ENCODE measurements at regions not wholly inside any gene's neighbourhood (a gene's known extent, or its start where the extent isn't known, plus 50 kb on each side); places are given as distances from the start of the nearest gene placed in this dataset.
A peak's percentile ranks its signal among the peaks of the same experiment; 100 is the strongest.
"Not testable (repeated sequence)": the region's sequence is repeated elsewhere in the genome, so short reads cannot be mapped to it uniquely, and the experiment has no call there.

DNA sequence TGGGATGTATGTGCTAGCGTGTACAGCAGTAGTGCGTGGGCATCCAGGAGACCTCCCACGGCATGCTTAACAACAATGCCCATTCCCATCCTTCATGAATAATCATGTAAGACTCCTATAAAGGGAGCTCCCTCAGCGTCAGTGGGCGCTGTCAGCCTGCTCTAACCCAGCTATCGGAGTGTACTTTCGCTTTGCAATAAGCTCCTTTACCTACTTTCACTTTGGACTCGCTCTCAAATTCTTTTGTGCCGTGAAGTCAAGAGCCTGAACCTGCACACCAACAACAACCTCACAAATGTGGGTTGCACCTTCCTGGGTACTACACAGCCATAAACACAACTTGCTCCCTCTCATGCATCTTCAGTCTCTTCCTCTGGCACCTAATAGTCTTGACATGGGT is 114.8 kb upstream of the PAXBP1 start:
- DNase-seq: peak; percentile 2 to 58

DNA sequence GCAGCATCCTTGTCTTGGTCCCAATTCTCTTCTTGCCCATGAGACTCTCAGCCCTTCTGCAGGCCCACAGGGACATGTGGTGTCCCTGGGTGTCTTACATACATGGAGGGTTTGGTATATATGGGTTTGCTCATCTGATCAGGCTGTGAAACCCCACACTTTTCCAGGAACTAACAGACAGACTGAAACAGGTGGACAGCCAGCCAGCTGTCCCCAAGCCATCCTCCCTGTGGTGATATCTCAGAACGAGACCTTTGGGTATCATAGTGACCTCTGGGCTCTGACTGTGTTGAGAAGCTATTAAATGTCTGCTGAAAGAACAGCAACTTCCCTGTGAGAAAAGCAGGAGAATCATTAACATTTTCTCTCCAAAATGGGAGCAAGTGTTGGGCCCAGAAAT is 115.5 kb upstream of the PAXBP1 start:
- no peak for DNase-seq

DNA sequence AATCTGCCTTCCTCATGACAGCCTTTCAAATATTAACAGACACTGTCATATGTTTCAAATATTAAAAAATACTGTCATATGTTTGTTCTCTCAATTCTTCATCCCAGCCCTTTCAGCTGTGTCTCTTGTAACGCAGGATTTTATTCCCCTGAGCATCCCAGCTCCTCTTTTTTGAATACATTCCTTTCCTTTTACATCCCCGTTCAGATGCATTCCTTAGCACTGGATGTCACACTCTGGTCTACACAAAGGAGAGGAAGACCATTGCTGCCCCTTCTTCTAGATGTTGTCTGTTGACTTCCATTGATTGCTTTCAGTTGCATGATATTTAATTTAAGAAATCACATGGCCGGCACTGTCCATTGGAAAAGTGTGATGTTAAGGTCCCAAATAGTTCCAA is 117.4 kb upstream of the PAXBP1 start:
- no peak for DNase-seq

DNA sequence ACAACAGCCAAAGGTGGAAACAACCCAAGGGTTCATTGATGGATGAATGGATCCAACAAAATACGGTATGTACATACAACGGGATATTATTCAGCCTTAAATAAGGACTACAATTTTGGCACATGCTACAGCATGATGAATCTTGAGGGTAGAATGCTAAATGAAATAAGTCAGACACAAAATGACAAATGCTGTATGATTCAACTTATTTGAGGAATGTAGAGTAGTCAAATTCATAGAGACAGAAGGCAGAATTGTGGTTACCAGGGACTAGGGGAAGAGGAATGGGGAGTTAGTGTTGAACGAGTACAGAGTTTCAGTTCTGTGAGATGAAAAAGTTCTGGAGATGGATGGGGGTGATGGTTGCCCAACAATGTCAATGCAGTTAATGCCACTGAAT is 118.0 kb upstream of the PAXBP1 start:
- no peak for DNase-seq

DNA sequence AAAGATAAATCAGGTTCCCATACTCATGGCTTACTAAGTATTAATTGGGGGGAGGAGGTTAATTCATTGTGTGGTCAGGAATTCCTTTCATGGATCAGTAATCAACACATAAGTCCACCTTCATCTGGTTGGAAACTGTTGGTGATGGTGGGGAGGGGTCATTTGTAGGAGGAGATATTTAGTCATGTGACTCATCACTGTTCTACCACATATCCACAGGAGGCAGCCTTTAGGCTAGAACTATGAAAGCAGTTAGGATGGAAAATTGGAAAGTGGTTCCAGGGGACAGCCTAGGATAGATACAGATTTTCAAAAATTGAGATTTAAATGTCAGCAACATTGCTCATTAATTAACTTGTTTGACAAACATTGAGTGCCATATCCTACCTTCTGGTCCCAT is 122.8 kb upstream of the PAXBP1 start:
- no peak for DNase-seq

DNA sequence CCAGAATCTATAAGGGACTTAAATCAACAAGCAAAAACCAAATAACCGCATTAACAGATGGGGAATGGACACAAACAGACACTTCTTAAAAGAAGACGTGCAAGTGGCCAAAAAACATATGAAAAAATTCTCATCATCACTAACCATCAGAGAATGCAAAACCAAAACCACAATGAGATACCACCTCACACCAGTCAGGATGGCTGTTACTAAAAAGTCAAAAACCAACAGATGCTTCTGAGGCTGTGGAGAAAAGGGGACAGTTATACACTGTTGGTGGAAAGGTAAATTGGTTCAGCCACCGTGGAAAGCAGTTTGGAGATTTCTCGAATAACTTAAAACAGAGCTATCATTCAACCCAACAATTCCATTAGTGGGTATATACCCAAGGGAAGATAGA is 124.9 kb upstream of the OLIG2 start:
- no peak for DNase-seq

DNA sequence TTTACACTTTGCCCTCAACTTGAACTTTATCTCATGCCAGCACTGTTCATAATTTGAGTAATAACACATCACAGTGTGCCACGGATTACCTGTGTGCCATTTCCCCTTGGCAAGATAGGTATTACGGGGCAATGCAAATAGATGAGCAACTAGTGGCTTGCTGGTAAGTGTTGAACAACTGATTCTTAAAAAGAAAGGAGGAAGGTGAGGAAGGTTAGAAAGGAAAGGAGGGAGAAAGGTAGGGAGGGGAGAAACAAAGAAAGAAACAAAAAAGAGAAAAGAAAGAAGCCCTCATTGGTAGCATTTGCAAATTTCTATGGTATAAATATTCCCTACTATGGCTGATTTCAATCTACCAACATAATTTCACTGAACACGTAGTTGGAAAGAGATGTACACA is 118.2 kb upstream of the OLIG2 start:
- DNase-seq: no peak

DNA sequence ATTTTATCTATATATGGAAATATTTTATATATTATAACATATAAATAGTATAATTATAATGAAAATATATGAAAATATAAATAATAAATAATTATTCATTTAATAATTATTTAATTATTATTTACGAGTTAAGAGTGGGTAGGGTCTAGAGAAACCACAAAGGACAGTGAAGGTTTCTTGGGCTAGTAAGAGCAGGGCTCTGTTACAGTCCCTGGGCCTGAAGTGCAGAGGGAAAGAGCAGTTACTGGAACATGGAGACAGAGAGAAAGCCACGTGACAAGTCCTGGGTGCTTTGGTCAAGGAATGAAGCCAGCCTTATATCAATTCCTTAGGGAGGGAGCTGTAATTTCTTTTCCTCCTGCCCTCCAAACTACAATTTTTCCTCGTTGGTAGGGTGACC is 117.2 kb upstream of the OLIG2 start:
- DNase-seq: no peak

DNA sequence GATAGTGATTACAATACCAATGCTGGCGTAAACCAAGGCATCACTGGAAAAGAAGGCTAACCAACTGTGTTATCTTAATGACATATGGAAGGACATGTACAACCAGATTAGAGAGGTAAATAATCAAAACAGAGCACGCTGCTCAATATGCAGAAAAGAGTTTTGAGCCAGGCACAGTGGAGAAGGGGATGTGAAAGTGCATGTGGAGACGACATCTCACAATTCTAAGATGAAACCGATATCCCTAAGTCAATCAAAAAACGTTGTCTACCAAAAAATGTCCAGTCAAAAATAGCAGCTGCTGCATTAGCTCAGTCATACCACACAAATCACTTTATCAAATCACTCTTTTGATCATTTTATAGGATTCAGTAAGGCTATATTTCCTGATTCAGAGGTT is 116.3 kb upstream of the OLIG2 start:
- no peak for DNase-seq

DNA sequence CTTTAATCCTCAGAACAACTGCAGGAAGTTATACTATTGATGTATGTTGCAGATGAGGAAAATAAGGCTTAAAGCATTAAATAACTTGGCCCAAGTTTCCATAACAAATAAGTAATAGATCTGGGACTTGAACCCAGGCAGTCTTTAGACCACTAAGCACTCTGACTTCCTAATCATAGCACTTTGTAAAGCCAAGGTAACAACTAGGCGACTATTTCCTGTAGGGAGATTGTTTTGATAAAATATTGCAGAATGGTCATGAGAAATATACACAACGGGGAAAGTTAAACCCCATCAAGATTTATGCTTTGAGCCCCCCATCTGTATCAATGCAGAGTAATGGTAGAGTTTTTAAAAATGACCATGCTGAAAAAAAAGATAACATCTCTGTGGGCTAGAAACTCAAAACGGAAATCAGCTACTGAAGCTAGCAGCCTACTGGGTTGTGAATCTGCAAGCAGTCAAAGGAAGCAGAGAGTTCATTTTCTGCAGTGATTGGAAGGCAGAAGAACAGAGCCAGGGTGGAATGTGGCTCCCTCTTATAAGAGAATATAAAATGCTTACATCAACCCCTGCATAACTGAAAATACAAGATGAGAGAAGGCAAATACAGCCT is 111.2 kb upstream of the OLIG2 start:
- peak in 1 of 2 donors; percentile 31 for DNase-seq

DNA sequence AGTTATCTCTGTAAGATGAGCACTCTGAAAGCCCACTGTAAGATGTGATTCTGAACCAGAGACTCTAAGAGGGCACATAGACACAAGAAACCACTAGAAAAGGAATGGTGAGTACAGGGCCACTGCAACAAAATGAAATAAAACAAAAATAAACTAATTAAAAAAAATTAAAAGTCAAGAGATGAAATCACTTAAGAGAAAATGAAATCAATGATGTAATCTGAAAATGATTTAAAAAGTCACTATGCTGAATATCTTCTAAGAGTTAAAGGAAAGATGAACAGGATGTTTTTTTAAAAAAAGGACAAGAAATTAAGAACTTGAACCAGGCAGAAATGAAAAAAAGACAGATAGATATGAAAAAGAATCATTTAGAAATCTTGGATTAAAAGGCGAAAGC is 110.6 kb upstream of the OLIG2 start:
- DNase-seq: no peak

DNA sequence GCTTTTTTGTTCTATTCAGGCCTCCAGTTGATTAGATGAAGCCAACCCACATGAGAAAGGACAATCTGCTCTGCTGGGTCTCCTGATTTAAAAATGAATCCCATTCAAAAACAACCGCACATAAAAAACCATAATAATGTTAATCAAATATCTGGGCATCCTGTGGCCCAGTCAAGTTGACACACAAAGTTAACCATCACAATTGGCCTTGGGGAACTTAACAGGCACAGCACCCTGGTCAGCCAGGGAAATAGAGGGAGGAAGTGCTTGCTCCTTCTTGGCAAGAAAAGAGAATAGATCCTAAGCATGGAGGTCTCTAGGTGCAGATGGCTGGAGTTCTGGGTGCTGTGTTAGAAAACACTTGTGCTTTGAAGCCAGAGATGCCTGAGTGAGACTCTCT is 109.6 kb upstream of the OLIG2 start:
- DNase-seq: no peak

DNA sequence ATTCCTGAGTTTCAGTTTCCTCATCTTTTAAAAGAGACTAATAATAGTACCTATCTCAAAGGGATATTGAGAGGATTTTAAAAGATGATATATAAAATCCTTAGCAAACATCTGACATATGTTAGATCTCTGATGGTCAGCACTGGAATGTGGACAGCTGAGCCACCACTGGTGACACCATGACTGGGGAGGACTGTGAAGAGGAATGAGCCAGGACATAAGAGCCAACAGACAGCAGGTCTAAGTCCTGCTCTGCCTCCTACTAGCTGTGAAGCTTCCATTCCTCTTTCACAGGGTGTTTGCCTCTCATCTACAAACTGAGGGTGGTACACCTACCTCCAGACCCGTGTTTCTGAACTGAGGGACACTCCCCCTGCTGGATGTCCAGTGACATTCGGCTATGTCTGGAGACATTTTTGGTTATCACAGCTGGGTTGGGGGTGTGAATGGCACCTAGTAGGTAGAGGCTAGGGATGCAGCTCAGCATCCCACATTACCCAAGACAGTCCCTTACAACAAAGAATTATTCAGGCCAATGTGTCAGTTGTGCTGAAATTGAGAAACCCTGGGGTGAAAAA is 109.1 kb upstream of the OLIG2 start:
- DNase-seq: peak in 1 of 2 donors; percentile 6

DNA sequence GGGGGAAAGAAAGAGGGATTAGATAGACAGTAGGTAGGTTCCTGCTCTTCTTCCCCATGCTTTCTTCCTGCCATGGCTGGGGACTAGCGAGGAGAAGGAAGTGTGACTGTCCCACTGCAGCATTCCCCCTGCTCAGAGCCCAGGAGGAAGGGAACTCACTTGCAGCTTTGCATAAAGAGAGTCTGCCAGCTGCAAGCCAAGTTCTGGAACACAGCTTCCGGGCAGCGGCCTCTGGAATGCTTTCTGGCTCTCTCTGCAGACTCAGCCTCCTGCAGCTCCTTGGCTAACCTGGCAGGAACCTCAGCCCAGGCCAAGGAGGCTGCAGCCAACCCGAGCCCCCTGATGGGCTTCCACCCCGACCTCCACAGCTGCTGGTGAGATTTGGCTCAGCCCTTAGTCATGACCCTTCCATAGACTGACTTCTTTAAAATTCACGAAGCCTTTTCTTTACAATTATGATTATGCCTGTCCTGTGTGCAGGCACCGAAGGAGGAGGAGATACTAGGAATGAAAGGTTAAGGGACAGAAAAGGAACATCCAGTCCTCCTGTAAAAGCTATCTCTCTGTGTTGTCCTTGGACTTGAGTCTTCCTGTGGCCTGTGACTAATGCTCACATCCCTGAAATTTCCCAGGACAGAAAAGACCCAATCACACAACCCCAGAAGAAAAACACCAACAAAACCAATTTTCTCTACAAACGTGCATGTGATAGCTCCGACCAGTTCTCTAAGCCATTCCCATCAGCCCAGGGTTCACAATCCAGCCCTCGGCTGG is 108.2 kb upstream of the OLIG2 start:
- no peak for DNase-seq

DNA sequence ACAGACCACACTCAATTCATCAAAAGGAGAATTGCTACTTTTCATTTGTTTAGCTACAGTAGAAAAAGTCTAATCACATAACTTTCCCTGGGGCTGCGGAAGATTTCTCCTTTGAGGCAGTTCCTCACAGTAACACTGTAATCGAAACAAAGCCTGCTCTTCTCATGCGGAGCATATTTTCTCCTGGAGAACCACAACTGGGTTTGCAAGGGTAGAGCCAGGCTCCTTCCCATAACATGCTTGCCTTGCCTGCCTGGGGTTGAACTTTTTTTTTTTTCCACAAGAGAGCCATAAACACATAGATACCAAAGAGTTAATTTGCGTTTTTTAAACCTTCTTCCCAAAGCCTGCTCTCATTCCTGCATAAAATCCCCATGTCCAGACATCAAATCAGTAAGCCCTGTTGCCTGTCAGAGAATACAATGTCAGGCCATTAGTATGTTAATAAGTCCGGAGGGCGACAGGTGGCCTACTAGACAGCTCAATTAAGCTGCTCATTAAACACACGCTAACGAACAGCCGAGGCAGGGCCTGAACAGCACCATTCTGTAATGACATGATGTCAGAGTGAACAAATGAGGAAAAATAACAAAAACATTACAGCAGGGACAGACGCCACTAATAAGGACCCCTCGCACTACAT is 107.1 kb upstream of the OLIG2 start:
- no peak for DNase-seq

DNA sequence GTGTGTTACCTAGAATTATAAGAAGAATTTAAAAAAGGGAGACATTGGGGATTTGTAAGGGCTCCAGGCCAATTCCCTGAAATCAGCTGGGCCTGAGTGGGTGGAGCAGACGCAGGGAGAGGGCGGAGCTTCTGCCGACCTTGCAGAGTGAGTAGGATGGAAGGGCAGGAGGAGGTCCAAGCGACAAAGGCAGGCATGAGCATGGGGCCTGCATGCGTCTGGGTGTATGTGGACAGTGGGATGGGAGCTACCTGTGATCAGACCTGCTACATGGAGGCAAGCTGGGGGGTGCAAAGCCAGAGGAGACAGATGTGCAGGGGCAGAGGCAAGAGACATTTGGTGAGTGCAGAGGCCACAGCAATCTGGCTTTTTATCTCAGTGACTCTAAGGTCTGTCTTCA is 105.3 kb upstream of the OLIG2 start:
- DNase-seq: no peak

DNA sequence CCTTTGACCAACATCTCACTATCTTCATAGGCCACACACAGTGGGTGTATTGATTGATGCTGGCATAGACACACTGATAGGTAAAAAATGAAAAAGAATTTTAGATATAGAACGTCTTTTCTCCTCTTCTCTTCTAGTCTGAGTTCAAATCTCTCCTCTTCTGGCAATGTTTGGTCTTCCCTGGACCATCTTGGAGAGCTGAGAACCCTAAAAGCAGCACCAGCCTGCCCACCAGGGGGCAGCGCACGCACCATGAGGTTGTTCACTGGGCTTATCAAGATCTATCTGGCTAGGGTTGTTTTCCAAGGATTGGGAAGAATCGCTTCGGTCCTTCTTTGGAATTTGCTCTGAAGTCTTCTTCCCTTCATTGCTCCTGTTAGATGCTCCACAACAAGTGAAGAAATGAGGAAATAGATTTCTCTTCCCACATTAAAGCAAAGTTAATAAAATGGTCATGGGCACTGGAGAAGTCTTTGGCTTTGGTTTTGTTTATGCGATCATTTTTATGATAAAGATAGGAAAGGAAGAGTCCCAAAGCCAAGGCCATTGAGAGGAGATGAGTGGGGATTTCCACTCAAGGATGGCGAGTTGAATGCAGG is 104.0 kb upstream of the OLIG2 start:
- DNase-seq: peak; percentile 30 to 35

DNA sequence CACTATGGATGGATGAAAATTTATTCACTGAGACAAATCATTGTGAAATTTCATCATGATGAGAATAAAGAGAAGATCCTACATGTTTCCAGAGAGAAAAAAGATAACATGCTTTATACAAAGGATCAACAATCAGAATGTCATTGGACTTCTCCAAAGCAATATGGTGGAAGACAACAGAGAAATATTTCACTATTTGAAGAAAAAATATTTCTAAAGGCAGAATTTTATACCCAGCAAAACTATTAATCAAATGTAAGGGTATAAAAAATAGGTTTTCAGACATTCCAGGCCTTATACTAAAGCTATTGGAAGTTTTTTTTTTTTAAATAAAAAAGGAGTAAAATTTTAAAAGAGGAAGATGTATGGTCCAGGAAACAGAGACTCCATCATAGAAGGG is 100.6 kb upstream of the OLIG2 start:
- no peak for DNase-seq

DNA sequence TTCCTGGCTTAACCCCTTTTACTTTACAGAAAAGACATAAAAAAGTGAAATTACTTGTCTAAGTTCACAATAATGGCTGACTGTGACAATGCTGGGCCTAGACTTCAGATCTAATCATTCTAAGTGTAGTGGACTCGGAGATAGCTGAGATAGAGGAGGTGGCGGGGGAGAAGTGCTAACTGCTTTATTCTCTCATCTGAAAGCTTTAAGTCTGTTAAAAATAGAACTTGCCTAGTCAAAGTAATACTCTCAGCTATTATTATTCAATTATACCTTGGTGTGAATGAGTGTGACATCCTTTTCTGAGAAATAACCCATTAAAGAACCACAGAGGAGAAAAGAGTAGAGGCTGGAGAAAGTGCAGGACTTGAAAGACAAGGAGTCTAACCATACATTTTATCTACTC is 96.1 kb upstream of the OLIG2 start:
- DNase-seq: peak in 1 of 2 donors; percentile 16

DNA sequence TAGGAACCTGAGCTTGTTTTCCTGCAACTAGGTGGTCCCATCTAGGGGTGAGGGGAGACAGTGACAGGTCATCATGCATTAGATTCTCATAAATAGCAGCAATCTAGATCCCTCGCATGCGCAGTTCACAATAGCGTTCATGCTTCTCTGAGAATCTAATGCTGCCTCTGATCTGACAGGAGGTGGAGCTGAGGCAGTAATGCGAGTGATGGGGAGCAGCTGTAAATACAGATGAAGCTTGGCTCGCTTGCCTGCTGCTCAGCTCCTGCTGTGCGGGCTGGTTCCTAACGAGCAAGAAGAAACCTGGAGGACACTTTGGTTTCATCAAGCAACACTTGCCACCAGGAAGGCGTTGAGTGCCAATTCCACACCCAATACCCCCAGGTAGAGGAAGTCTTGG is 95.1 kb upstream of the OLIG2 start:
- DNase-seq: no peak

DNA sequence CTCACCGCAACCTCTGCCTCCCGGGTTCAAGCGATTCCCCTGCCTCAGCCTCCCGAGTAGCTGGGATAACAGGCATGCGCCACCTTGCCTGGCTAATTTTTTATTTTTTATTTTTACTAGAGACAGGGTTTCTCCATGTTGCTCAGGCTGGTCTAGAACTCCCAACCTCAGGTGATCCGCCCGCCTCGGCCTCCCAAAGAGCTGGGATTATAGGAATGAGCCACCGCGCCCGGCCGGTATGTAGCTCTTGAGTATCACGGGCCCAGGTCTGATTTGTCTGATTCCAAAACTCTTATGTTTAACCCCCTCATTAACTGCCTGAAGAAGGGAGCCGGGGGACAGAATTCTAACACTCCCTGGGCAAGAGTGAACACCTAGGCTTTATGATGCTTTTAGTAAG is 91.7 kb upstream of the OLIG2 start:
- not testable (repeated sequence) for DNase-seq

DNA sequence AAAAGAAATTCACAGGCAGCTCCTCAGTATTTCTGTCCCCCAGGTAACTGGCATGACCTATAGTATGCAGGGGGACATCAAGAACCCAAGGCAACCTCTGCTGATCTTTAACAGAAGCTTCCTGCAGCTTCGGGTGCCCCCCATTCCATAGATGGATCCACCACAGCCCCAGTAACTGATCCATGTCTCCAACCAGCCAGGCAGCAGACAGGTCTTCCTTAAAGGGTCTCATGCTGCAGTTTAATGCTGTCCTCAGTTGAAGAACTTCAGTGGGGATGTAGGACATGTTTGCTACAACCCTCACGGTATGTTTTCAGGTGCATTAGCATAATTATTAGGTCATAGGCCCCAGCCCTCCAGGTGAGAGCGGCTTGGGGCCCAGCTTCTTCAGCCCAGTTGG is 90.9 kb upstream of the OLIG2 start:
- no peak for DNase-seq

Data from CD4-positive, alpha-beta T cell treated with Interferon alpha-2 for 1 hour (primary cell).